Activated T-cell treated with anti-CD3 and anti-CD28 coated beads, Interleukin-2, amount 50 U/mL, for 72 hours (primary cell): ENCODE measurements at regions not wholly inside any gene's neighbourhood (a gene's known extent, or its start where the extent isn't known, plus 50 kb on each side); places are given as distances from the start of the nearest gene placed in this dataset.

Experiments
- ATAC-seq, 2 donors: fragments of 150-1000 bp; cut with Tn5 transposase; replicated peaks in 1 of 2; 2 replicates each; pipeline ENCODE4 v1.10.0; 2021; ENCODE audit warnings: moderate library complexity in 2 of 2, mild to moderate bottlenecking in 1 of 2
- DNase-seq, 2 donors: peaks; one replicate each; pipeline ENCODE4 v3.0.0; 2021 to 2022; ENCODE audit warnings: mixed read lengths in 1 of 2
- H3K27ac Mint-ChIP-seq: one replicate; pipeline ENCODE4 v1.8.0; 2022; ENCODE audit warnings: mild to moderate bottlenecking, moderate library complexity, mixed read lengths
- H3K27me3 Mint-ChIP-seq: one replicate; pipeline ENCODE4 v1.8.0; 2022; ENCODE audit warnings: low read depth, mixed read lengths
- H3K36me3 Mint-ChIP-seq, 2 donors: one replicate each; pipeline ENCODE4 v1.8.0; 2022; ENCODE audit warnings: mixed read lengths in 2 of 2, mild to moderate bottlenecking in 1 of 2; ENCODE audit not compliant: insufficient read depth in 2 of 2
- H3K4me1 Mint-ChIP-seq: one replicate; pipeline ENCODE4 v1.8.0; 2022; ENCODE audit warnings: low read depth, mixed read lengths
- H3K4me3 Mint-ChIP-seq, 2 donors: one replicate each; pipeline ENCODE4 v1.8.0; 2022; ENCODE audit warnings: mild to moderate bottlenecking in 2 of 2, mixed read lengths in 2 of 2, moderate library complexity in 2 of 2
- H3K9me3 Mint-ChIP-seq, 2 donors: one replicate each; pipeline ENCODE4 v1.8.0; 2022; ENCODE audit warnings: mixed read lengths in 2 of 2

- Mint-ChIP-seq H3K4me1 (peaks cover 94% of the 10 kb centered on the region), H3K27ac (peak overlapping the region; percentile 11), H3K36me3 (peaks cover 3% of the 10 kb centered on the region in 2 donors), H3K27me3 (peaks cover 7% of the 10 kb centered on the region), H3K4me3 (no peak overlapping the region), H3K9me3 (no peaks in the 10 kb centered on the region)
- no peak for DNase-seq
- no peak for ATAC-seq
These were observed 64.0 kb upstream of the SNX9 start for GRCh38 chr6:157759028-157759427.

- H3K9me3 Mint-ChIP-seq: no peaks in the 10 kb centered on the region
- DNase-seq (no peak), ATAC-seq (no peak)
- H3K27me3 Mint-ChIP-seq: peaks cover 7% of the 10 kb centered on the region
- peak overlapping the region; percentile 64 to 73 for H3K4me3 Mint-ChIP-seq
- peaks cover 4 to 7% of the 10 kb centered on the region in 2 donors for H3K36me3 Mint-ChIP-seq
- peak overlapping the region; percentile 78 for H3K27ac Mint-ChIP-seq
- peaks cover 94% of the 10 kb centered on the region for H3K4me1 Mint-ChIP-seq
These were observed 62.9 kb upstream of the SNX9 start for GRCh38 chr6:157760137-157760536.

- H3K4me3 Mint-ChIP-seq: peak overlapping the region; percentile 64 to 73
- peak overlapping the region; percentile 78 for H3K27ac Mint-ChIP-seq
- no peaks in the 10 kb centered on the region for H3K9me3 Mint-ChIP-seq
- H3K4me1 Mint-ChIP-seq: peaks cover 93% of the 10 kb centered on the region
- peak in 1 of 2 donors; percentile 0 for ATAC-seq
- peaks cover 7% of the 10 kb centered on the region for H3K27me3 Mint-ChIP-seq
- H3K36me3 Mint-ChIP-seq: peaks cover 4 to 7% of the 10 kb centered on the region in 2 donors
- peak in 1 of 2 donors; percentile 59 for DNase-seq
These were observed 62.3 kb upstream of the SNX9 start for GRCh38 chr6:157760589-157761330.

- peak; percentile 64 to 65 for ATAC-seq
- Mint-ChIP-seq H3K27me3 (peaks cover 7% of the 10 kb centered on the region), H3K4me1 (peaks cover 86% of the 10 kb centered on the region), H3K36me3 (peaks cover 4 to 7% of the 10 kb centered on the region in 2 donors), H3K4me3 (peak overlapping the region; percentile 64 to 73), H3K27ac (peak overlapping the region; percentile 78), H3K9me3 (no peaks in the 10 kb centered on the region)
- peak; percentile 61 to 70 for DNase-seq
These were observed 61.6 kb upstream of the SNX9 start for GRCh38 chr6:157761331-157761921.

GRCh38 chr6:157761926-157762325 lies 61.1 kb upstream of the SNX9 start:
- Mint-ChIP-seq H3K27me3 (peaks cover 7% of the 10 kb centered on the region), H3K36me3 (peaks cover 4 to 7% of the 10 kb centered on the region in 2 donors), H3K9me3 (no peaks in the 10 kb centered on the region), H3K4me3 (peak overlapping the region; percentile 64 to 73), H3K4me1 (peaks cover 82% of the 10 kb centered on the region), H3K27ac (peak overlapping the region; percentile 78)
- no peak for ATAC-seq
- DNase-seq: no peak

GRCh38 chr6:157762636-157763035 lies 60.4 kb upstream of the SNX9 start:
- peaks cover 4 to 6% of the 10 kb centered on the region in 2 donors for H3K36me3 Mint-ChIP-seq
- DNase-seq (no peak), ATAC-seq (no peak)
- peaks cover 82% of the 10 kb centered on the region for H3K4me1 Mint-ChIP-seq
- peaks cover 7% of the 10 kb centered on the region for H3K27me3 Mint-ChIP-seq
- no peaks in the 10 kb centered on the region for H3K9me3 Mint-ChIP-seq
- H3K4me3 Mint-ChIP-seq: peak overlapping the region; percentile 29 to 67
- peak overlapping the region; percentile 45 for H3K27ac Mint-ChIP-seq

- H3K4me1 Mint-ChIP-seq: peaks cover 82% of the 10 kb centered on the region
- no peak for ATAC-seq
- peak overlapping the region; percentile 91 for H3K27ac Mint-ChIP-seq
- no peak for DNase-seq
- peak overlapping the region; percentile 67 to 87 for H3K4me3 Mint-ChIP-seq
- H3K36me3 Mint-ChIP-seq: peaks cover 4 to 6% of the 10 kb centered on the region in 2 donors
- H3K9me3 Mint-ChIP-seq: no peaks in the 10 kb centered on the region
- peaks cover 7% of the 10 kb centered on the region for H3K27me3 Mint-ChIP-seq
These were observed 59.7 kb upstream of the SNX9 start for GRCh38 chr6:157763129-157763903.

GRCh38 chr6:157763904-157764177 lies 59.2 kb upstream of the SNX9 start:
- Mint-ChIP-seq H3K4me3 (peak overlapping the region; percentile 67 to 87), H3K27me3 (peaks cover 2% of the 10 kb centered on the region), H3K36me3 (peaks cover 2 to 6% of the 10 kb centered on the region in 2 donors), H3K9me3 (no peaks in the 10 kb centered on the region), H3K4me1 (peaks cover 81% of the 10 kb centered on the region), H3K27ac (peak overlapping the region; percentile 91)
- ATAC-seq (no peak), DNase-seq (no peak)

- DNase-seq (peak; percentile 84 to 89), ATAC-seq (peak; percentile 71 to 77)
- no peaks in the 10 kb centered on the region for H3K27me3 Mint-ChIP-seq
- H3K9me3 Mint-ChIP-seq: no peaks in the 10 kb centered on the region
- H3K27ac Mint-ChIP-seq: peak overlapping the region; percentile 91
- peak overlapping the region; percentile 67 to 87 for H3K4me3 Mint-ChIP-seq
- H3K4me1 Mint-ChIP-seq: peaks cover 81% of the 10 kb centered on the region
- peaks cover 1 to 4% of the 10 kb centered on the region in 2 donors for H3K36me3 Mint-ChIP-seq
These were observed 58.6 kb upstream of the SNX9 start for GRCh38 chr6:157764178-157765068.

GRCh38 chr6:157766901-157767774 lies 55.9 kb upstream of the SNX9 start:
- no peak for DNase-seq
- H3K4me1 Mint-ChIP-seq: peaks cover 75% of the 10 kb centered on the region
- H3K27ac Mint-ChIP-seq: no peak overlapping the region
- H3K36me3 Mint-ChIP-seq: peaks cover 1 to 4% of the 10 kb centered on the region in 2 donors
- H3K4me3 Mint-ChIP-seq: no peak overlapping the region
- no peaks in the 10 kb centered on the region for H3K9me3 Mint-ChIP-seq
- H3K27me3 Mint-ChIP-seq: no peaks in the 10 kb centered on the region
- ATAC-seq: no peak

- peak overlapping the region in 1 of 2 donors; percentile 29 for H3K4me3 Mint-ChIP-seq
- H3K4me1 Mint-ChIP-seq: peaks cover 73% of the 10 kb centered on the region
These were observed 55.3 kb upstream of the SNX9 start for GRCh38 chr6:157767775-157768156.

GRCh38 chr6:157768304-157768703 lies 54.7 kb upstream of the SNX9 start:
- H3K4me3 Mint-ChIP-seq: peak overlapping the region; percentile 29 to 70
- H3K36me3 Mint-ChIP-seq: peaks cover 5 to 7% of the 10 kb centered on the region in 2 donors
- peaks cover 11% of the 10 kb centered on the region for H3K27me3 Mint-ChIP-seq
- H3K9me3 Mint-ChIP-seq: no peaks in the 10 kb centered on the region
- no peak for ATAC-seq
- H3K4me1 Mint-ChIP-seq: peaks cover 71% of the 10 kb centered on the region
- DNase-seq: no peak
- no peak overlapping the region for H3K27ac Mint-ChIP-seq

More at GRCh38 chr6:157767775-157768156, 55.3 kb upstream of the SNX9 start:
- Mint-ChIP-seq H3K36me3 (peaks cover 3 to 4% of the 10 kb centered on the region in 2 donors), H3K27ac (no peak overlapping the region), H3K9me3 (no peaks in the 10 kb centered on the region), H3K27me3 (peaks cover 6% of the 10 kb centered on the region)
- ATAC-seq (no peak), DNase-seq (no peak)
